Adrenal gland (tissue), 9 donors: ENCODE measurements at regions not wholly inside any gene's neighbourhood (a gene's known extent, or its start where the extent isn't known, plus 50 kb on each side); places are given as distances from the start of the nearest gene placed in this dataset.

Source experiments
- DNase-seq, 7 donors: peaks; one replicate each; pipeline ENCODE4 v3.0.0-alpha.2; 2019 to 2020
- H3K27ac ChIP-seq, 5 donors: fragments of 200-600 bp; sonication (generic) in 4 of 5; 1 replicate in 3 of 5; 2 replicates in 2 of 5; pipeline versions ENCODE4 v1.5.1 to v1.8.0; 2016 to 2020; ENCODE audit warnings: mild to moderate bottlenecking in 1 of 5
- H3K27me3 ChIP-seq: fragments of 200-600 bp; 2 replicates; pipeline ENCODE4 v1.8.0; 2021
- H3K36me3 ChIP-seq, 2 donors: fragments of 200-600 bp; replicated peaks in 1 of 2; 1 replicate in 1 of 2; 2 replicates in 1 of 2; pipeline versions ENCODE4 v1.5.1 to v1.8.0; 2018 to 2022
- H3K4me1 ChIP-seq, 2 donors: fragments of 200-600 bp; replicated peaks in 1 of 2; 1 replicate in 1 of 2; 2 replicates in 1 of 2; pipeline versions ENCODE4 v1.5.1 to v1.8.0; 2018 to 2021
- H3K4me3 ChIP-seq, 4 donors: fragments of 200-600 bp; sonication (generic) in 3 of 4; one replicate each; pipeline ENCODE4 v1.5.1; 2016 to 2018
- H3K9me3 ChIP-seq, 3 donors: fragments of 200-600 bp; sonication (generic) in 1 of 3; replicated peaks in 1 of 3; 1 replicate in 2 of 3; 2 replicates in 1 of 3; pipeline versions ENCODE4 v1.5.1 to v1.8.0; 2016 to 2021
- CTCF ChIP-seq, 6 experiments: fragments of 450-650 bp in 4 of 6; fragments of 200-600 bp in 2 of 6; sonication (generic) in 1 of 6; IDR thresholded peaks; 1 replicate in 5 of 6; 2 replicates in 1 of 6; pipeline versions ENCODE4 v1.5.1 to v1.8.0; 2016 to 2021; ENCODE audit warnings: antibody characterized with exemption in 6 of 6, mild to moderate bottlenecking in 2 of 6, moderate library complexity in 1 of 6
- POLR2A ChIP-seq, 2 donors: fragments of 450-650 bp; IDR thresholded peaks; one replicate each; pipeline ENCODE4 v1.6.1; 2017; ENCODE audit warnings: antibody characterized with exemption in 2 of 2, mild to moderate bottlenecking in 2 of 2, moderate library complexity in 1 of 2
- WGBS, 4 donors: extraction: QIAGEN DNeasy Blood & Tissue Kit in 2 of 4; methylation state at CpG; one replicate each; pipeline versions ENCODE4 v1.1.5 to v1.1.7; 2013 to 2017; 5-methylcytosine and 5-hydroxymethylcytosine counted together
- intact Hi-C, 2 donors: fragments of 100-400 bp; cut with DNase I; formaldehyde crosslinking; loops; one replicate each; pipeline versions ENCODE4 v1.14.1 to v1.15.0; 2022 to 2023
- donor health status: healthy with polysubstance abuse.
- donor health status: Bipolar disorder and iron deficiency.
- donor health status: DM: yes; HTN: yes; CAD: no.
- donor health status: DM: no; HTN: no; CAD: no.
- donor health status: DM: no; HTN: no; CAD: no.

GRCh38 chr3:64871834-64872249, 184.0 kb upstream of the ADAMTS9 start:
- 59 to 66% (median 63%) methylated on average over 2 of the region's 2 CpGs for WGBS, 4 donors
- no peaks in the 10 kb centered on the region for H3K27me3 ChIP-seq
- no peak for TF ChIP-seq POLR2A (IDR thresholded peaks at IDR 0.05)
- TF ChIP-seq CTCF (IDR thresholded peaks at IDR 0.05), result no peak

GRCh38 chr3:64870876-64871646, 183.3 kb upstream of the ADAMTS9 start:
- peaks cover 0 to 5% (median 0%) of the 10 kb centered on the region in 3 donors for H3K9me3 ChIP-seq
- TF ChIP-seq CTCF (IDR thresholded peaks at IDR 0.05), result no peak
- TF ChIP-seq POLR2A (IDR thresholded peaks at IDR 0.05), result no peak
- H3K27ac ChIP-seq, result no peak overlapping the region
- no peaks in the 10 kb centered on the region for H3K4me1 ChIP-seq
- intact Hi-C loops, result no loop called here
- no peaks in the 10 kb centered on the region for H3K36me3 ChIP-seq
- WGBS, 4 donors, result 83 to 88% (median 86%) methylated on average over 4 of the region's 4 CpGs
- H3K4me3 ChIP-seq, result no peak overlapping the region
- no peak for DNase-seq
- no peaks in the 10 kb centered on the region for H3K27me3 ChIP-seq

More at GRCh38 chr3:64871834-64872249, 184.0 kb upstream of the ADAMTS9 start:
- intact Hi-C loops, result no loop called here
- H3K27ac ChIP-seq, result no peak overlapping the region
- peaks cover 0 to 5% (median 0%) of the 10 kb centered on the region in 3 donors for H3K9me3 ChIP-seq
- no peaks in the 10 kb centered on the region for H3K4me1 ChIP-seq
- H3K36me3 ChIP-seq, result no peaks in the 10 kb centered on the region
- no peak overlapping the region for H3K4me3 ChIP-seq
- DNase-seq, result no peak

GRCh38 chr3:64867224-64867623, 179.4 kb upstream of the ADAMTS9 start:
- peaks cover 0 to 5% (median 0%) of the 10 kb centered on the region in 3 donors for H3K9me3 ChIP-seq
- no peaks in the 10 kb centered on the region for H3K27me3 ChIP-seq
- DNase-seq, result no peak
- no peaks in the 10 kb centered on the region for H3K36me3 ChIP-seq
- 70 to 78% (median 76%) methylated on average over 2 of the region's 2 CpGs for WGBS, 4 donors
- H3K4me1 ChIP-seq, result no peaks in the 10 kb centered on the region
- H3K4me3 ChIP-seq, result no peak overlapping the region
- intact Hi-C loops, result no loop called here
- no peak for TF ChIP-seq CTCF (IDR thresholded peaks at IDR 0.05)
- no peak for TF ChIP-seq POLR2A (IDR thresholded peaks at IDR 0.05)
- H3K27ac ChIP-seq, result no peak overlapping the region

GRCh38 chr3:64865839-64866570, 178.2 kb upstream of the ADAMTS9 start:
- H3K27ac ChIP-seq, result no peak overlapping the region
- WGBS, 4 donors, result 75 to 81% (median 79%) methylated on average over 4 of the region's 4 CpGs

More at GRCh38 chr3:64865839-64866570, 178.2 kb upstream of the ADAMTS9 start:
- no peaks in the 10 kb centered on the region for H3K4me1 ChIP-seq
- no peak for DNase-seq
- no peaks in the 10 kb centered on the region for H3K27me3 ChIP-seq
- H3K9me3 ChIP-seq, result peaks cover 0 to 5% (median 0%) of the 10 kb centered on the region in 3 donors
- no peaks in the 10 kb centered on the region for H3K36me3 ChIP-seq
- intact Hi-C loops, result no loop called here
- TF ChIP-seq POLR2A (IDR thresholded peaks at IDR 0.05) (no peak), CTCF (IDR thresholded peaks at IDR 0.05) (no peak)
- no peak overlapping the region for H3K4me3 ChIP-seq
